H4 (cell line): ENCODE measurements at regions not wholly inside any gene's neighbourhood (a gene's known extent, or its start where the extent isn't known, plus 50 kb on each side); places are given as distances from the start of the nearest gene placed in this dataset.

Source experiments
- DNase-seq: peaks from one replicate; pipeline ENCODE4 v3.0.0-alpha.2; 2015; ENCODE audit warnings: low spot score

DNA sequence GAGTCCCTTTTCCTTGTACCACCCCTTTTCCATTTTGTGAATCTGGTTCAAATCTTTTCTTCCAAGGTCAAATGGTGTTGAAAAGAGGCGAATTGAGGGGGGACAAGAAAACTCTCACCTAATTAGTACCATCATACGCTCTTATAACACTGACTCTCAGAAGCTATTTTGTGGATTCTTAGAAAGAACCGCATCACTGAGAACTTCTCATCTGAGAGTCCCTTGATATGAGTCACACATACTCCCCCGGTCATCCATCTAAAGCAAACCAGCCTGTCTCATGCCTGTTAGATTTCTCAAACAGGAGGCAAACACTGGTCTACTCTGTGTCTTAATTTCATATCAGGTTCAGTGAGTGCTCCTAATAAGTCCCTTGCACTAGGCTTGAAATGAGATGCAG lies 76.5 kb upstream of the SPRED1 start:
- peak; percentile 7 for DNase-seq

DNA sequence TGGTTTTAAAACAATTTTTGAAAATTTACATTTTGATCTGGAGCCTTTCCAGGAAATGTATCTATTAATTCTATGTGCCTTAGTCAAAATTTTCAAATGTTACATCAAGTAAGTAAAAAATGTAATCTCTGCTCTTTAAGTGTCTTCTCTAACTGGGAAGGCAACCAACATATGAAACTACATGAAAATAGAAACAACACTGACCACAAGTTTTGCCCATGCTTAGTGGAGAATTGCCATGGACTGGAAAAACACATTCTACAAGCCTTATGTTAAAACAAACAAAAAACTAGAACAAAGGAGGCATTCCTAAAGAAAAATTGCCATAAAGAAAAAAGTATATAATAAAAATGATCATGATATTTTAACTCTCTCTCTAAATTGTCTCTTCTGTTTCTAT lies 75.9 kb upstream of the SPRED1 start:
- no peak for DNase-seq

DNA sequence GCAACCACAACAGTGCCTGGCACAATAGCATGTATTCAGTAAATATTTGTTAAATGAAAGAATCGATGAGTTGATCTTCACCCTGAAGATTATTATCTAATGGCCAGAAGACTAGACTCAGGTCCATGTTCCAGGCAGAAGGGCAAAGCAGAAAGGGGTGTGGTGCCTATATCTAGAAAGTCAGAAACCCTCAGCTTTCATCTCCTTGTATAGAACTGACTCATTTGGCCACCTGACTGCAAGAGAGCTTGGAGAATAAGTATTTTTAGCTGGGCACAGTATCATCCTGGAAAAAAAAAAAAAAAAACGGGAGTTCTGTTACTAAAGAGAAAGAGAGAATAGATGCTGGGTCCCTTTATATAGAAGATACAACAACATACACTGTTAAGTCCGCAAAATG lies 69.7 kb upstream of the SPRED1 start:
- no peak for DNase-seq

DNA sequence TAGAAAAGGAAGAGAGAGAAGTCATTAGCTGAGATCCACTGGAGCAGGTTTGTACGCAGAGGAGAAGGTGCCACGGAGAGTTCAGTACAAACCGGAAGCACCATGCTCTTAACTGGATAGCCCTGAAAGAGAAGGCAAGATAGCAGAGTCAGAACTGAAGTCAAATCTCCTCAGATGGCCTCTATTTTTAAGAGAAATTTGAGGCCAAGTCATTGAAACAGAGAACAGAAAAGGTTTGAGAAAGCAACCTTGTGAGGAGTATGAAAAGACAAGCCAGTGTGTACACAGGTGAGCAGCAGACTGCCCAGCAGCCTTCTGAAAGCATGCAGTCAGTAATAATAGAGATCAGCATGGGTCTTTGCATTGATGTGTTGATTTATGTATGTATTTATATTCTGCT lies 66.1 kb upstream of the SPRED1 start:
- DNase-seq: no peak

DNA sequence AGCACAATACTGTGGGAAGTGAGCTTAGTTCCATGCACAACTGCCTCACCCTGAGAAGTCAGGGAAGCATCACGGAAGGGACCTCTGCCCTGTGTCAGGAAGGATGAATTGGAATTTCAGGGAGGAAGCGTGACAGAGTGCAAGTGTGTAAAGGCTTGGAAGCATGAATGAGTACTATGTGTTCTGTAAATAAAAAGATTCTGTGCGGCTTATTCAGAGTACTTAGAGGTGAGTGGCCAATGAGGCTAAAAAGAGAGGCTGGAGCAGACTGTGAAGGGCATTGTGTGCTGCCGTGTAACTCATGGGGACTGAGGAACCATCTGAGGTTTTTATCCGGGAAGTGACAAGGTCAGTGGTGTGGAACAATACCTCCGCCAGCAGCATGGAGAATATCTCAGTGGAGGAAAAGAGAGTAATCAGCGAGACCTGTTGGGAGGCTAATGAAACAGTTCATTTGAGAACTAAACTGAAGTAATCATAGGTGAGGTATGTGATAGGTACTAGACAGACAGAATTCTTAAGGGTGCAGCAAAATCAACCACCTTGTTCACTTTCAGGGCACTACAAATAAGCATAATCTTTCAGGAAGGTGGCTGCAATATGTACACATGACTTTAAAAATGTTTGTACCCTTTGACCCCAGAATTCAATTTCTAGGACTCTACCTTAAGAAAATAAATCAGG lies 64.9 kb upstream of the SPRED1 start:
- no peak for DNase-seq

DNA sequence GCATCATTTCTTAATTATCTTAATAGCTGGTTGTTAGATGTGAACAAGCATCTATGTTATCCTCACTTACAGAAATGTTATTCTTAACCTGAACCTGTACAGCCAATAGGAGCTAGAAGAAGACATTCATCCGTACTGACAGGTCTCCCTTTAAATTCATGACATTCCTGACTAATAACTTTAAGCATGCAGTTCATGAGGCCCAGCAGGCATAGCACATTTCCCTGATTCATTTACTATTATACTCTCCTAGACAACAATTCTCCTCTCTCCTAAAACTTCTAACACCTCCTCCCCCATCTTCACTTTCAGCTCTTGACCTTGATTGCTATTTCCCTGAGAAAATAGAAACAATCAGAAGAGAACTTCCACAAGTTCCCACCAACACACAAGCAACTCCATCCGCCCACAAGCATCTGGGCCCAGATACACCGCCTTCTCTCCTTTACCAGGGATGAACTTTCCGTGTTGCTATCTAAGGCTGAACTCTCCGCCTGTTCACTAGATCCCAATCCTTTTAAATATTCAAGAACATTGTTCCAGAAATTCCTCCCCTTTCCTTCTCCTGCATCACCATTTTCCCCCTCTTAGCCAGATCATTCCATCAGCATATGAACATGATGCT lies 62.9 kb upstream of the SPRED1 start:
- DNase-seq: no peak

DNA sequence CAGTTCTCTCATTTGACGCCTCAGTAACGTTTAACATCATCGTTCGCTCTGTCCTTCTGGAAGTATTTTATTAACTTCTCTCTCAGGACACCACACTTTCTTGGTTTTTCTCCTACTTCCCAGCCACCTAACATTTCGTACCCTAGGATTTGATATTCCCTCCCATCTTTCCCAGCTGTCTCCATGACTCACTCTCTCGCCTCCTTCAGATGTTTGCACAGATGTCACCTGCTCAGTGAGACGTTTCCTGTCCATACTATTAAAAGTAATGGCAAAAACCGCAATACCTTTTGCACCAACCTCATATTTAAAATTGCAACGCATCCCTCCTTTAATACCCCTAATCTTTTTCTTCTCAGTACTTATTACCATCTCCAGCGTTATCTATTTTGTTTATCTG lies 62.1 kb upstream of the SPRED1 start:
- no peak for DNase-seq

DNA sequence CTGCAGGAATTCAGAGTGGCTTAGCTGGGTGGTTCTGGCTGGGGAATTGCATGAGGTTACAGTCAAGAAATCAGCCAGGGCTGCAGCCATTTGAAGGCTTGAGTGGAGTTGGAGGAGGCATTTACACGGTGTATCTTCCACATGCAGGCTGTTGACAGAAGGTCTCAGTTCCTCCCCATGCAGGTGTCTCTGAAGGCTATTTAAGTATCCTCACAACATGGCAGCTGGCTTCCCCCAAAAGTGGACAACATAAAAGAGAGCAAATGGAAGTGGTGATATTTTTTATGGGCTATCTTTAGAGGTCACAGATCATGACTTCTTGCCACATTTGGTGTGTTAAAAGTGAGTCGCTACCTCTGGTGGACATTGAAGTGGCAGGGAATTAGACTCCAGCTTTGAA lies 60.1 kb upstream of the SPRED1 start:
- no peak for DNase-seq

DNA sequence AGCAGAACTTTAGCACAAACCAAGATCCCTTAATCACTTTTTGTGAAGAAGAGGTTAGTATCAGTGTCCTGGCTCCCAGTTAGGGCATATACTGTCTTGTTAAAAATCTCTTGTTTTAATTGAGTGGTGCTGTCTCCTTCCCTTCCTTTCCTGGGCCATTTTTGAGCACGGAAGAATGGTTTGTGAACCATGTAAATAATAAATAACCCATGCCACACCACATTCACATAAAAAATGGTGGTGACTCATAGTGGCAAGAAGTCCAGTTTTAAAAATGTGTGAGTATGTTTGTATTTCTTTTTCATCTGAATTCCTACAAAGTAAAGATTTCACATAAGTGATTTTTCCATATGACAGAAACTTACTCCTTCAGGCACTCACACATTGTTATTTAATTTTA lies 59.1 kb upstream of the SPRED1 start:
- DNase-seq: peak; percentile 11

DNA sequence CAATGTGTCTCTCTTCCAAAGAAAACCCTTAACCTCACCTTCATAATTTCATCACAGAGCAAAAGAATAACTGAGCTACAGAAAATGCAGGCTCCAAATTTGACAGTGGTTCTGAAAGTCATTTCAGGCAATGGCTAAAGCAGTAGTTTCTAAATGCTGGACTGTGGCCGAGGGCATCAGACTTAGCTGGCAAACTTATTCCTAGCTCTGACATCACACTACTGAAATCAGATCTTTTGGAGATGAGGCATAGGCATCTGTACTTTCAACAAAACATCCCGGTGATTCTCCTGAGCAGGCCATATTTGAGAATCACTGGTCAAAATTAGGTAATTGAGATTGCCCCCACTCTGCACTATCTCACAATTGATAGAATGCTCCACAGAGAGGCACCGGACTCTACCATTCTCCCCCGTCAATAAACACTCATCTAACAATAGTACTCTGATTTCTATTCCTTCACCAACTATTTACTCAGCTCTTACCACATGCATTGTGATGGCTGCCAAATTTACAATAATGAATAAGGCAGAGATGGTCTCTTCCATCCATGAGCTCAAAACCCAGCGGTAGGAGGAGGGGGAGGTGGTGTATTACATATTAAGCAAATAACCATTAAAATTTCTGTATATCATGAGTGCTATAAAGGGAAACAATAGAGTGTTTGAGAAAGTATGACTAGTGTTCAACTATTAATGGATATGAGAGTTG lies 57.3 kb upstream of the SPRED1 start:
- DNase-seq: no peak

DNA sequence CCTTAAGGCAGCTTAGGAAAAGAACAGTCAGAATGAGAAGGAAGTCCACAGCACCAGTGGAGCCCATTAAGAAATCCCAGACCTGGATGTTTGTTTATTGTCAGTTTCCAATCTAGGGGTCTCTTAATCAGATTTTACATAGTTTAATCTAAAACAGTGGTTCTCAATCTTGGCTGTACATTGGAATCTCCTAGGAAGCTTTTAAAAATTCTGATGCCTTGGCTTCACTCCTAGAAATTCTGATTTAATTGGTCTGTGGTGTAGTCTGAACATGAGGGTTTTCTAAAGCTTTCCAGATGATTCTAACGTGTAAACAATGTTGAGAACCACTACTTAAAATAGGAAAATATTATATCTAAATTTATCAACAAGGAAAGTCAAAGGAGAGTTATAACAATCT lies 56.6 kb upstream of the SPRED1 start:
- no peak for DNase-seq

DNA sequence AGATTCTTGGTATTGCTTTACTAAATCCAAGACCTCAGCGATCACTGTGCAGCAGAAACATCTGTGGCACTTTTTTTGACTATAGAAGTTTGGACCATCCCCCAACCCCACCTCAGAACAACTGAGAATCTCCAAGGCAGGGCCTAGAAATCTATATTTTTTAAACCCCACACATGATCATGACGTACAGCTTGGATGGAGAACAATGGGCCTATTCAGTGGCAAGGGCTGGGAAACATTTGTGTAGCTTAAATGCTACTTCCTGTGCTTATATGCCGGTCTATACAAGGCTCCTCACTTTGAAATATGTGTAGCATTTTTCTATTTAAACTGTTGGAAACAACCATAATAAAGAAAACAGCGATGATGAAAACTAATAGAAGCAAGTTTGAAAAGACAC lies 55.1 kb upstream of the SPRED1 start:
- no peak for DNase-seq

DNA sequence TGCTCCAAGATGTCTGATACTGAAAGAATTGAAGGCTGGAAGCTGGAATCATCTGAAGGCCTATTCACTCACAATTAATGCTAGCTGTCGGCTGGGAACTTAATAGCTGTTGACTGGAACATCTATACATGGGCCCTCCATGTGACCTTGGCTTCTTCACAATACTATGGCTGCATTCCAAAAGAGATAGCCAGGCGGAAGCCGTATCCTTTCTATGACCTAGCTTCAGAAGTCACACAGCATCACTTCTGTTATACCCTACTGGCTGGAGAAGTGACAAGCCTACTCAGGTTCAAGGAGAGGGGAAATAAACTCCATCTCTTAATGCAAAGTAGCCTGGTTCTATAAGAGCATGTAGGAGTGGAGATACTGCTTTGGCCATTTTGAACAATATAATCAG lies 50.9 kb upstream of the SPRED1 start:
- no peak for DNase-seq

DNA sequence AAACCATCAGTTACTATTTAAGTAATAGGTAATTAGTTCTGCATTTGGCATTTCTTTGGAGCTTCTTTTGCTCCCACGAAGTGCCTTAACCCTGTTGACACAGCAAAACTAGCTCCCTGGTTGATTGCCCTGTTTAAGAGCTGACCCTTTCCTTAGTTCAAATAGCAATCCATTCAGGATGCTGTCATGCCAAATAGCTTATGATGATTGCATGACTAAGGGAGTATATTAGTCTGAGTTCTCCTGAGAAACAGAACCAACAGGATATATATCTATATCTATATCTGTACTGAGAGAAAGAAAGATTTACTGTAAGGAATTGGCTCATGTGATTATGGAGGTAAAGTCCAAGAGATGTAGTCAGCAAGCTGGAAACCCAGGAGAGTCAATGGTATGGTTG lies 50.3 kb upstream of the SPRED1 start:
- DNase-seq: no peak
